C4-2B (cell line): ENCODE measurements at regions not wholly inside any gene's neighbourhood (a gene's known extent, or its start where the extent isn't known, plus 50 kb on each side); places are given as distances from the start of the nearest gene placed in this dataset.

Experiments used
- CTCF ChIP-seq: fragments of 450-650 bp; conservative IDR thresholded peaks from 2 replicates; pipeline ENCODE4 v1.5.1; 2017; ENCODE audit warnings: mild to moderate bottlenecking
- ZFX ChIP-seq: fragments of 450-650 bp; IDR thresholded peaks from 2 replicates; pipeline ENCODE4 v1.6.1; 2017

GRCh38 chr5:86500947-86501346, 116.8 kb upstream of the COX7C start:
- TF ChIP-seq CTCF: peak; percentile 33
- TF ChIP-seq ZFX: no peak
